WTC11 (cell line): ENCODE measurements at regions not wholly inside any gene's neighbourhood (a gene's known extent, or its start where the extent isn't known, plus 50 kb on each side); places are given as distances from the start of the nearest gene placed in this dataset.
A peak's percentile ranks its signal among the peaks of the same experiment; 100 is the strongest.

Source experiments
- ATAC-seq: fragments of 200-7000 bp; cut with Tn5 transposase; 2 replicates; pipeline ENCODE4 v1.10.0; 2021; ENCODE audit warnings: mild to moderate bottlenecking, moderate library complexity
- CTCF ChIA-PET: fragments of 300-600 bp; sonication (Branson Sonifier 250); formaldehyde crosslinking; loops from one replicate; lab custom pipeline; 2021; ENCODE audit warnings: antibody characterized with exemption; lab: Charles Lee
- POLR2A ChIA-PET: fragments of 350-600 bp; sonication (Branson Sonifier 250); formaldehyde crosslinking; loops from one replicate; lab custom pipeline; 2021; ENCODE audit warnings: antibody characterized with exemption; lab: Charles Lee
- DNase-seq: peaks from one replicate; pipeline ENCODE4 v3.0.0; 2021; ENCODE audit warnings: low spot score
- H3K27ac Mint-ChIP-seq: 2 replicates; pipeline ENCODE4 v1.8.0; 2021; ENCODE audit warnings: mixed read lengths
- H3K27me3 Mint-ChIP-seq: 2 replicates; pipeline ENCODE4 v1.8.0; 2021; ENCODE audit warnings: low read depth, mild to moderate bottlenecking, moderate library complexity, mixed read lengths
- H3K36me3 Mint-ChIP-seq: 2 replicates; pipeline ENCODE4 v1.8.0; 2021; ENCODE audit warnings: mixed read lengths
- H3K4me1 Mint-ChIP-seq: 2 replicates; pipeline ENCODE4 v1.8.0; 2022; ENCODE audit warnings: mixed read lengths
- H3K4me3 Mint-ChIP-seq: 2 replicates; pipeline ENCODE4 v1.8.0; 2021; ENCODE audit warnings: mild to moderate bottlenecking, moderate library complexity, mixed read lengths
- H3K9me3 Mint-ChIP-seq: 2 replicates; pipeline ENCODE4 v1.8.0; 2021; ENCODE audit warnings: mixed read lengths
- ESRRA ChIP-seq: sonication (generic); formaldehyde crosslinking; IDR thresholded peaks from 2 replicates; pipeline ENCODE4 v1.8.1; 2022; ENCODE audit warnings: mild to moderate bottlenecking, missing genetic modification reagents, borderline replicate concordance
- IRF1 ChIP-seq: sonication (generic); formaldehyde crosslinking; IDR thresholded peaks from 2 replicates; pipeline ENCODE4 v1.8.0; 2023; ENCODE audit warnings: missing genetic modification reagents
- IRF2 ChIP-seq: sonication (generic); formaldehyde crosslinking; IDR thresholded peaks from 2 replicates; pipeline ENCODE4 v1.8.0; 2022; ENCODE audit warnings: low read depth, missing genetic modification reagents, borderline replicate concordance
- JAZF1 ChIP-seq: fragments of 250-450 bp; sonication (Bioruptor Pico); IDR thresholded peaks from 2 replicates; pipeline ENCODE4 v1.9.0; 2021; ENCODE audit warnings: moderate library complexity, mild to moderate bottlenecking, inconsistent platforms
- JUN ChIP-seq: sonication (generic); formaldehyde crosslinking; IDR thresholded peaks from 2 replicates; pipeline ENCODE4 v1.8.0; 2023; ENCODE audit warnings: mild to moderate bottlenecking, missing genetic modification reagents
- KAT7 ChIP-seq: sonication (generic); formaldehyde crosslinking; IDR thresholded peaks from 2 replicates; pipeline ENCODE4 v1.8.1; 2023; ENCODE audit warnings: missing genetic modification reagents, mild to moderate bottlenecking, borderline replicate concordance
- NFE2L1 ChIP-seq: sonication (generic); formaldehyde crosslinking; IDR thresholded peaks from 2 replicates; pipeline ENCODE4 v1.8.1; 2023; ENCODE audit warnings: missing genetic modification reagents
- NR3C1 ChIP-seq: sonication (generic); formaldehyde crosslinking; conservative IDR thresholded peaks from 2 replicates; pipeline ENCODE4 v1.8.1; 2023; ENCODE audit warnings: low read depth, mild to moderate bottlenecking, missing genetic modification reagents
- OVOL2 ChIP-seq: fragments of 250-450 bp; sonication (Bioruptor Pico); IDR thresholded peaks from 2 replicates; pipeline ENCODE4 v1.9.0; 2021; ENCODE audit warnings: mild to moderate bottlenecking, borderline replicate concordance
- TP53 ChIP-seq: sonication (generic); formaldehyde crosslinking; IDR thresholded peaks from 2 replicates; pipeline ENCODE4 v1.8.1; 2023; ENCODE audit warnings: mild to moderate bottlenecking, missing genetic modification reagents
- ZMAT4 ChIP-seq: fragments of 250-450 bp; sonication (Bioruptor Pico); IDR thresholded peaks from 2 replicates; pipeline ENCODE4 v1.9.0; 2021; ENCODE audit warnings: mild to moderate bottlenecking
- ZNF138 ChIP-seq: sonication (generic); formaldehyde crosslinking; conservative IDR thresholded peaks from 2 replicates; pipeline ENCODE4 v1.8.1; 2022; ENCODE audit warnings: mild to moderate bottlenecking, moderate library complexity, missing genetic modification reagents
- ZNF219 ChIP-seq: sonication (generic); formaldehyde crosslinking; IDR thresholded peaks from 2 replicates; pipeline ENCODE4 v1.8.0; 2023; ENCODE audit warnings: missing genetic modification reagents, mild to moderate bottlenecking, borderline replicate concordance
- ZNF232 ChIP-seq: sonication (generic); formaldehyde crosslinking; IDR thresholded peaks from 2 replicates; pipeline ENCODE4 v1.8.0; 2022; ENCODE audit warnings: mild to moderate bottlenecking, missing genetic modification reagents
- ZNF396 ChIP-seq: fragments of 250-450 bp; sonication (Bioruptor Pico); IDR thresholded peaks from 2 replicates; pipeline ENCODE4 v1.8.0; 2021; ENCODE audit warnings: mild to moderate bottlenecking, moderate library complexity, borderline replicate concordance
- ZNF425 ChIP-seq: fragments of 250-450 bp; sonication (Bioruptor Pico); conservative IDR thresholded peaks from 2 replicates; pipeline ENCODE4 v1.9.0; 2021; ENCODE audit warnings: mild to moderate bottlenecking
- TF ChIP-seq, protein P1 (sequence below): sonication (generic); formaldehyde crosslinking; IDR thresholded peaks from 2 replicates; pipeline ENCODE4 v1.8.0; 2022; ENCODE audit warnings: mild to moderate bottlenecking, missing genetic modification reagents
- TF ChIP-seq, protein P2 (sequence below): sonication (generic); formaldehyde crosslinking; IDR thresholded peaks from 2 replicates; pipeline ENCODE4 v1.8.0; 2023; ENCODE audit warnings: mild to moderate bottlenecking, missing genetic modification reagents
- TF ChIP-seq, protein P3 (sequence below): sonication (generic); formaldehyde crosslinking; IDR thresholded peaks from 2 replicates; pipeline ENCODE4 v1.8.1; 2022; ENCODE audit warnings: mild to moderate bottlenecking, missing genetic modification reagents, moderate library complexity, borderline replicate concordance

DNA sequence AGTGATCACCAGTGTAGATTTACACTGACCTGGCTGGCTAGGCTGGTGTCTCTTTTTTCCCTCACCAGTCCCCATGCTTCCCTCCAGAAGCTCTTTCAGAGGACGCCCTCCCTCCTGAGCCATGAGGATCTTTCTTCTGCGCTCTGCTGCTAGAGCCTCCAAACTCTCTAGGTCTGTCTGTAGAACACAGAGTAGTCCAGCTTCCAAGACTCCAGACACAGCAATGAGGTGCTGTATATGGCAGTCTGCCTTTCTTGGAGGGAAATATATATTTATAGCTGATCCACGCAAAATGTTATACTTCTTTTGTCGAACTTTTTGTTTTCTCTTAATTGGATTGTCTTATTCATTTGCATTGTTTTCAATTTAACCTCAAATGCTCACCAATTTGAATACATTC lies 1121.8 kb downstream of the ROBO2 start:
- ATAC-seq, result no peak; the same call in 1 of the 2 replicates

GRCh38 chr3:78163379-78163778 lies 1123.5 kb downstream of the ROBO2 start:
- peak; percentile 87 for ATAC-seq
- H3K4me1 Mint-ChIP-seq, result peaks cover 9% of the 10 kb centered on the region
- TF ChIP-seq ZNF232 (CRISPR knock-in tag) (no peak), ZNF138 (CRISPR knock-in tag) (no peak), KAT7 (CRISPR knock-in tag) (no peak), ZMAT4 (CRISPR knock-in tag) (no peak), NR3C1 (CRISPR knock-in tag) (no peak), NFE2L1 (CRISPR knock-in tag) (no peak), ZNF219 (CRISPR knock-in tag) (no peak), TP53 (CRISPR knock-in tag) (no peak), ESRRA (CRISPR knock-in tag) (no peak), IRF2 (no peak), OVOL2 (no peak), IRF1 (no peak), ZNF425 (CRISPR knock-in tag) (no peak), JAZF1 (CRISPR knock-in tag) (no peak)
- TF ChIP-seq, protein P1, sequence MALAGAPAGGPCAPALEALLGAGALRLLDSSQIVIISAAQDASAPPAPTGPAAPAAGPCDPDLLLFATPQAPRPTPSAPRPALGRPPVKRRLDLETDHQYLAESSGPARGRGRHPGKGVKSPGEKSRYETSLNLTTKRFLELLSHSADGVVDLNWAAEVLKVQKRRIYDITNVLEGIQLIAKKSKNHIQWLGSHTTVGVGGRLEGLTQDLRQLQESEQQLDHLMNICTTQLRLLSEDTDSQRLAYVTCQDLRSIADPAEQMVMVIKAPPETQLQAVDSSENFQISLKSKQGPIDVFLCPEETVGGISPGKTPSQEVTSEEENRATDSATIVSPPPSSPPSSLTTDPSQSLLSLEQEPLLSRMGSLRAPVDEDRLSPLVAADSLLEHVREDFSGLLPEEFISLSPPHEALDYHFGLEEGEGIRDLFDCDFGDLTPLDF (CRISPR knock-in tag), result no peak
- H3K4me3 Mint-ChIP-seq, result no peak overlapping the region
- H3K27ac Mint-ChIP-seq, result peak overlapping the region; percentile 29; the same call in 1 of the 2 replicates
- no peaks in the 10 kb centered on the region for H3K27me3 Mint-ChIP-seq
- no peaks in the 10 kb centered on the region for H3K9me3 Mint-ChIP-seq
- CTCF ChIA-PET, result no interaction called here
- POLR2A ChIA-PET, result no interaction called here
- DNase-seq, result no peak
- no peaks in the 10 kb centered on the region for H3K36me3 Mint-ChIP-seq

More for the DNA sequence above, 1121.8 kb downstream of the ROBO2 start:
- TF ChIP-seq ZNF396 (CRISPR knock-in tag), result no peak
- TF ChIP-seq, protein P2, sequence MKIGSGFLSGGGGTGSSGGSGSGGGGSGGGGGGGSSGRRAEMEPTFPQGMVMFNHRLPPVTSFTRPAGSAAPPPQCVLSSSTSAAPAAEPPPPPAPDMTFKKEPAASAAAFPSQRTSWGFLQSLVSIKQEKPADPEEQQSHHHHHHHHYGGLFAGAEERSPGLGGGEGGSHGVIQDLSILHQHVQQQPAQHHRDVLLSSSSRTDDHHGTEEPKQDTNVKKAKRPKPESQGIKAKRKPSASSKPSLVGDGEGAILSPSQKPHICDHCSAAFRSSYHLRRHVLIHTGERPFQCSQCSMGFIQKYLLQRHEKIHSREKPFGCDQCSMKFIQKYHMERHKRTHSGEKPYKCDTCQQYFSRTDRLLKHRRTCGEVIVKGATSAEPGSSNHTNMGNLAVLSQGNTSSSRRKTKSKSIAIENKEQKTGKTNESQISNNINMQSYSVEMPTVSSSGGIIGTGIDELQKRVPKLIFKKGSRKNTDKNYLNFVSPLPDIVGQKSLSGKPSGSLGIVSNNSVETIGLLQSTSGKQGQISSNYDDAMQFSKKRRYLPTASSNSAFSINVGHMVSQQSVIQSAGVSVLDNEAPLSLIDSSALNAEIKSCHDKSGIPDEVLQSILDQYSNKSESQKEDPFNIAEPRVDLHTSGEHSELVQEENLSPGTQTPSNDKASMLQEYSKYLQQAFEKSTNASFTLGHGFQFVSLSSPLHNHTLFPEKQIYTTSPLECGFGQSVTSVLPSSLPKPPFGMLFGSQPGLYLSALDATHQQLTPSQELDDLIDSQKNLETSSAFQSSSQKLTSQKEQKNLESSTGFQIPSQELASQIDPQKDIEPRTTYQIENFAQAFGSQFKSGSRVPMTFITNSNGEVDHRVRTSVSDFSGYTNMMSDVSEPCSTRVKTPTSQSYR, result no peak
- TF ChIP-seq JUN, result no peak
- TF ChIP-seq, protein P3, sequence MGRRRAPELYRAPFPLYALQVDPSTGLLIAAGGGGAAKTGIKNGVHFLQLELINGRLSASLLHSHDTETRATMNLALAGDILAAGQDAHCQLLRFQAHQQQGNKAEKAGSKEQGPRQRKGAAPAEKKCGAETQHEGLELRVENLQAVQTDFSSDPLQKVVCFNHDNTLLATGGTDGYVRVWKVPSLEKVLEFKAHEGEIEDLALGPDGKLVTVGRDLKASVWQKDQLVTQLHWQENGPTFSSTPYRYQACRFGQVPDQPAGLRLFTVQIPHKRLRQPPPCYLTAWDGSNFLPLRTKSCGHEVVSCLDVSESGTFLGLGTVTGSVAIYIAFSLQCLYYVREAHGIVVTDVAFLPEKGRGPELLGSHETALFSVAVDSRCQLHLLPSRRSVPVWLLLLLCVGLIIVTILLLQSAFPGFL (CRISPR knock-in tag), result no peak
- POLR2A ChIA-PET, result no interaction called here
- DNase-seq, result no peak
- H3K27me3 Mint-ChIP-seq, result no peaks in the 10 kb centered on the region
- no peaks in the 10 kb centered on the region for H3K36me3 Mint-ChIP-seq
- no peak overlapping the region for H3K27ac Mint-ChIP-seq
- H3K4me1 Mint-ChIP-seq, result peaks cover 9% of the 10 kb centered on the region
- CTCF ChIA-PET, result no interaction called here
- H3K9me3 Mint-ChIP-seq, result no peaks in the 10 kb centered on the region
- H3K4me3 Mint-ChIP-seq, result no peak overlapping the region
